ENCODE measurements at regions not wholly inside any gene's neighbourhood (a gene's known extent, or its start where the extent isn't known, plus 50 kb on each side); places are given as distances from the start of the nearest gene placed in this dataset.

GRCh38 chr1:218848009-218848408 lies 325.7 kb upstream of the LYPLAL1 start:
- TF ChIP-seq EZH2 (optimal IDR thresholded peaks at IDR 0.05; ENCODE audit: low read depth, low read length) (no peak), CTCF (IDR thresholded peaks at IDR 0.05; ENCODE audit: low read length) (no peak), EZH2phosphoT487 (IDR thresholded peaks at IDR 0.05; ENCODE audit: low read length) (no peak)

Measured in MM.1S (cell line).